Adrenal gland (tissue), 9 donors: ENCODE measurements at regions not wholly inside any gene's neighbourhood (a gene's known extent, or its start where the extent isn't known, plus 50 kb on each side); places are given as distances from the start of the nearest gene placed in this dataset.

Experiments used
- DNase-seq, 7 donors: peaks; one replicate each; pipeline ENCODE4 v3.0.0-alpha.2; 2019 to 2020
- H3K27ac ChIP-seq, 5 donors: fragments of 200-600 bp; sonication (generic) in 4 of 5; 1 replicate in 3 of 5; 2 replicates in 2 of 5; pipeline versions ENCODE4 v1.5.1 to v1.8.0; 2016 to 2020; ENCODE audit warnings: mild to moderate bottlenecking in 1 of 5
- H3K27me3 ChIP-seq: fragments of 200-600 bp; 2 replicates; pipeline ENCODE4 v1.8.0; 2021
- H3K36me3 ChIP-seq, 2 donors: fragments of 200-600 bp; replicated peaks in 1 of 2; 1 replicate in 1 of 2; 2 replicates in 1 of 2; pipeline versions ENCODE4 v1.5.1 to v1.8.0; 2018 to 2022
- H3K4me1 ChIP-seq, 2 donors: fragments of 200-600 bp; replicated peaks in 1 of 2; 1 replicate in 1 of 2; 2 replicates in 1 of 2; pipeline versions ENCODE4 v1.5.1 to v1.8.0; 2018 to 2021
- H3K4me3 ChIP-seq, 4 donors: fragments of 200-600 bp; sonication (generic) in 3 of 4; one replicate each; pipeline ENCODE4 v1.5.1; 2016 to 2018
- H3K9me3 ChIP-seq, 3 donors: fragments of 200-600 bp; sonication (generic) in 1 of 3; replicated peaks in 1 of 3; 1 replicate in 2 of 3; 2 replicates in 1 of 3; pipeline versions ENCODE4 v1.5.1 to v1.8.0; 2016 to 2021
- POLR2A ChIP-seq, 2 donors: fragments of 450-650 bp; IDR thresholded peaks; one replicate each; pipeline ENCODE4 v1.6.1; 2017; ENCODE audit warnings: antibody characterized with exemption in 2 of 2, mild to moderate bottlenecking in 2 of 2, moderate library complexity in 1 of 2
- WGBS, 4 donors: extraction: QIAGEN DNeasy Blood & Tissue Kit in 2 of 4; methylation state at CpG; one replicate each; pipeline versions ENCODE4 v1.1.5 to v1.1.7; 2013 to 2017; 5-methylcytosine and 5-hydroxymethylcytosine counted together
- intact Hi-C, 2 donors: fragments of 100-400 bp; cut with DNase I; formaldehyde crosslinking; loops; one replicate each; pipeline versions ENCODE4 v1.14.1 to v1.15.0; 2022 to 2023
- TF ChIP-seq, protein P1 (sequence below), 6 experiments: fragments of 450-650 bp in 4 of 6; fragments of 200-600 bp in 2 of 6; sonication (generic) in 1 of 6; IDR thresholded peaks; 1 replicate in 5 of 6; 2 replicates in 1 of 6; pipeline versions ENCODE4 v1.5.1 to v1.8.0; 2016 to 2021; ENCODE audit warnings: antibody characterized with exemption in 6 of 6, mild to moderate bottlenecking in 2 of 6, moderate library complexity in 1 of 6
- donor health status: healthy with polysubstance abuse.
- donor health status: Bipolar disorder and iron deficiency.
- donor health status: DM: yes; HTN: yes; CAD: no.
- donor health status: DM: no; HTN: no; CAD: no.
- donor health status: DM: no; HTN: no; CAD: no.

DNA sequence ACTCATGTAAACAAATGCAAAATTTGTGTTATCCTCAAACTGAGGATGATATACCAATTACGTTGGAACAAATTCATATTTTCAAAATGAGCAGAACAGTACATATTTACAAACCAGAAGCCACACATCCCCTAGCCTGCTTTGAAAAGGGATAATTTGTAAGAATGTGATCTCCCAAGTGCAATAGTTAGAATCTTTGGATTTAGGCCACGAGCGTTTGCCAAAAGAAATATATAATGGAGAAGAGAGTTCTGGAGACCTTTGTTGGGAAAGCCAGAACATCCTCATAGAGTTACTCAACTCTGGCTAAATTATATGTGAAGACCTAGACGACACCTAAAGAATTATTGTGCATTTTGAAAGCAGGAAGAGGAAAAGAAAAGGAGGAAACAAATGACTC lies 449.3 kb downstream of the KCNJ2 start:
- H3K4me3 ChIP-seq, result no peak overlapping the region
- TF ChIP-seq, protein P1, sequence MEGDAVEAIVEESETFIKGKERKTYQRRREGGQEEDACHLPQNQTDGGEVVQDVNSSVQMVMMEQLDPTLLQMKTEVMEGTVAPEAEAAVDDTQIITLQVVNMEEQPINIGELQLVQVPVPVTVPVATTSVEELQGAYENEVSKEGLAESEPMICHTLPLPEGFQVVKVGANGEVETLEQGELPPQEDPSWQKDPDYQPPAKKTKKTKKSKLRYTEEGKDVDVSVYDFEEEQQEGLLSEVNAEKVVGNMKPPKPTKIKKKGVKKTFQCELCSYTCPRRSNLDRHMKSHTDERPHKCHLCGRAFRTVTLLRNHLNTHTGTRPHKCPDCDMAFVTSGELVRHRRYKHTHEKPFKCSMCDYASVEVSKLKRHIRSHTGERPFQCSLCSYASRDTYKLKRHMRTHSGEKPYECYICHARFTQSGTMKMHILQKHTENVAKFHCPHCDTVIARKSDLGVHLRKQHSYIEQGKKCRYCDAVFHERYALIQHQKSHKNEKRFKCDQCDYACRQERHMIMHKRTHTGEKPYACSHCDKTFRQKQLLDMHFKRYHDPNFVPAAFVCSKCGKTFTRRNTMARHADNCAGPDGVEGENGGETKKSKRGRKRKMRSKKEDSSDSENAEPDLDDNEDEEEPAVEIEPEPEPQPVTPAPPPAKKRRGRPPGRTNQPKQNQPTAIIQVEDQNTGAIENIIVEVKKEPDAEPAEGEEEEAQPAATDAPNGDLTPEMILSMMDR (IDR thresholded peaks at IDR 0.05), result no peak
- TF ChIP-seq POLR2A (IDR thresholded peaks at IDR 0.05), result no peak
- DNase-seq, result no peak
- no peaks in the 10 kb centered on the region for H3K9me3 ChIP-seq
- H3K36me3 ChIP-seq, result no peaks in the 10 kb centered on the region
- 58 to 70% (median 65%) methylated on average over 4 of the region's 4 CpGs for WGBS, 4 donors
- H3K4me1 ChIP-seq, result no peaks in the 10 kb centered on the region
- intact Hi-C loops, result no loop called here
- H3K27ac ChIP-seq, result no peak overlapping the region
- H3K27me3 ChIP-seq, result no peaks in the 10 kb centered on the region

DNA sequence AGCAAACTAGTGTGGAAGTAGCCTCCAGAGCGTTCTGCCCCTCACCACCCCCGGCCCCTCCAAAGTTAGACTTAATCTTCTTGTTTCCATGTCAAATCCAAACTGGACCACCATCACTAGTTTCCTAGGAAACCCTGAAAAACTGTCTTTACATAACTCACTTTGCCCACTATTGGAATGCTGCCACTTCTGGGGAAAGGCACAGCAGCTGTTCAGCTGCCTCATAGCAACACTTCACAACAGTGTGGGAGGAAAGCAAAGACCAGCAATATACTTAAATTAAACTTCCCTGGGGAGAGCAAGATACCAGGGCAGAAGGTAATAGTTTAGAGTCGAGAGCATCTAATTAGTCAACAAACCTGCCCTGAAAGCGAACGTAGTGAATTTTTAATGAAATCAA lies 452.2 kb downstream of the KCNJ2 start:
- Histone ChIP-seq H3K27ac (no peak overlapping the region), H3K9me3 (no peaks in the 10 kb centered on the region), H3K4me1 (no peaks in the 10 kb centered on the region), H3K36me3 (no peaks in the 10 kb centered on the region), H3K27me3 (no peaks in the 10 kb centered on the region), H3K4me3 (no peak overlapping the region)
- DNase-seq, result no peak
- intact Hi-C loops, result no loop called here
- WGBS, 4 donors, result 62 to 74% (median 68%) methylated on average over 5 of the region's 5 CpGs
- no peak for TF ChIP-seq POLR2A (IDR thresholded peaks at IDR 0.05)
- TF ChIP-seq, protein P1 (IDR thresholded peaks at IDR 0.05), result no peak

- intact Hi-C loops, result no loop called here
- Histone ChIP-seq H3K4me3 (no peak overlapping the region), H3K27ac (no peak overlapping the region), H3K27me3 (no peaks in the 10 kb centered on the region), H3K9me3 (no peaks in the 10 kb centered on the region), H3K36me3 (no peaks in the 10 kb centered on the region), H3K4me1 (no peaks in the 10 kb centered on the region)
- no peak for TF ChIP-seq POLR2A (IDR thresholded peaks at IDR 0.05)
- TF ChIP-seq, protein P1 (IDR thresholded peaks at IDR 0.05), result peak in 2 of 6 experiments; percentile 16 to 27
- DNase-seq, result peak in 3 of 7 donors; percentile 18 to 51 (median 42)
- WGBS, 4 donors, result 39 to 49% (median 42%) methylated on average over 12 of the region's 12 CpGs
These were observed 453.3 kb downstream of the KCNJ2 start for GRCh38 chr17:70622368-70623260.

- Histone ChIP-seq H3K4me3 (no peak overlapping the region), H3K36me3 (no peaks in the 10 kb centered on the region)
- intact Hi-C loops, result no loop called here
These were observed 454.9 kb downstream of the KCNJ2 start for GRCh38 chr17:70624211-70624610.

More at GRCh38 chr17:70624211-70624610, 454.9 kb downstream of the KCNJ2 start:
- peak in 2 of 7 donors; percentile 2 to 15 for DNase-seq
- no peaks in the 10 kb centered on the region for H3K4me1 ChIP-seq
- no peaks in the 10 kb centered on the region for H3K9me3 ChIP-seq
- no peak overlapping the region for H3K27ac ChIP-seq
- no peaks in the 10 kb centered on the region for H3K27me3 ChIP-seq
- TF ChIP-seq, protein P1 (IDR thresholded peaks at IDR 0.05), result no peak
- TF ChIP-seq POLR2A (IDR thresholded peaks at IDR 0.05), result no peak
